Astrocyte of the cerebellum (primary cell): ENCODE measurements at regions not wholly inside any gene's neighbourhood (a gene's known extent, or its start where the extent isn't known, plus 50 kb on each side); places are given as distances from the start of the nearest gene placed in this dataset.
"Not testable (repeated sequence)": the region's sequence is repeated elsewhere in the genome, so short reads cannot be mapped to it uniquely, and the experiment has no call there.

Source experiments
- DNase-seq: peaks from one replicate; pipeline ENCODE4 v3.0.0-alpha.2; 2011; ENCODE audit warnings: low read depth
- H3K4me3 ChIP-seq: 2 replicates; pipeline ENCODE4 v1.5.1; 2011; ENCODE audit warnings: mild to moderate bottlenecking, low read depth, low read length, moderate library complexity
- in situ Hi-C: cut with HindIII; loops from 2 replicates; pipeline ENCODE4 v1.10.0; 2017; ENCODE audit warnings: low sequenced_read_pairs
- TF ChIP-seq, protein P1 (sequence below): IDR thresholded peaks from 2 replicates; pipeline ENCODE4 v1.5.1; 2012; ENCODE audit warnings: low read length, low read depth, moderate library complexity, mild to moderate bottlenecking; ENCODE audit errors: missing control alignments

DNA sequence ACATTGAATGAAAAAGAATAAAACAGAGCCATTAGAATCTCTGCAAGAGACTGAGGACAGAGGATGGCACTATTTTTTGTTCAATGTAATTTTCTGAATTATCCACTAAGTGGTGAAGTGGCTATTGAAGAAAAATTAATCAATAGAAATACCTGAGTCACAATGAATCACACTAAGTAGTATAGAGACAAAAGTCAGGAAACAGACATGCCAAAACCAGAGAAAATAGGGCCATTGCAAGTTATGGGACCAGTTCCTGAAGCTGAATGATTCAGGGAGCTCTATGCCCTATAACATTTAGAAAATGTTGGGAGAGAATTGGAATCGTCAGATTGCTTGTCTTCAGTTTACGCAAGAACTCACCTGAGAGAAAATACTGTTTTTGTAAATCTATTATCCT lies 1103.2 kb upstream of the ALCAM start:
- TF ChIP-seq, protein P1, sequence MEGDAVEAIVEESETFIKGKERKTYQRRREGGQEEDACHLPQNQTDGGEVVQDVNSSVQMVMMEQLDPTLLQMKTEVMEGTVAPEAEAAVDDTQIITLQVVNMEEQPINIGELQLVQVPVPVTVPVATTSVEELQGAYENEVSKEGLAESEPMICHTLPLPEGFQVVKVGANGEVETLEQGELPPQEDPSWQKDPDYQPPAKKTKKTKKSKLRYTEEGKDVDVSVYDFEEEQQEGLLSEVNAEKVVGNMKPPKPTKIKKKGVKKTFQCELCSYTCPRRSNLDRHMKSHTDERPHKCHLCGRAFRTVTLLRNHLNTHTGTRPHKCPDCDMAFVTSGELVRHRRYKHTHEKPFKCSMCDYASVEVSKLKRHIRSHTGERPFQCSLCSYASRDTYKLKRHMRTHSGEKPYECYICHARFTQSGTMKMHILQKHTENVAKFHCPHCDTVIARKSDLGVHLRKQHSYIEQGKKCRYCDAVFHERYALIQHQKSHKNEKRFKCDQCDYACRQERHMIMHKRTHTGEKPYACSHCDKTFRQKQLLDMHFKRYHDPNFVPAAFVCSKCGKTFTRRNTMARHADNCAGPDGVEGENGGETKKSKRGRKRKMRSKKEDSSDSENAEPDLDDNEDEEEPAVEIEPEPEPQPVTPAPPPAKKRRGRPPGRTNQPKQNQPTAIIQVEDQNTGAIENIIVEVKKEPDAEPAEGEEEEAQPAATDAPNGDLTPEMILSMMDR = no peak
- no peak overlapping the region for H3K4me3 ChIP-seq
- no peak for DNase-seq
- in situ Hi-C loops = no loop called here

DNA sequence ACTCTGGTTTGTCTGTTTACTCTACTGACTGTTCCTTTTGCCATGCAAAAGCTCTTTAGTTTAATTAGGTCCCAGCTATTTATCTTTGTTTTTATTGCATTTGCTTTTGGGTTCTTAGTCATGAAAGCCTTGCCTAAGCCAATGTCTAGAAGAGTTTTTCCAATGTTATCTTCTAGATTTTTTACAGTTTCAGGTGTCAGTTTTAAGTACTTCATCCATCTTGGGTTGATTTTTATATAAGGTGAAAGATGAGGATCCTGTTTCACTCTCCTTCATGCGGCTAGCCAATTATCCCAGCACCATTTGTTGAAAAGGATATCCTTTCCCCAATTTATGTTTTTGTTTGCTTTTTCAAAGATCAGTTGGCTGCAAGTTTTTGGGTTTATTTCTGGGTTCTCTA lies 1100.5 kb upstream of the ALCAM start:
- H3K4me3 ChIP-seq, DNase-seq, in situ Hi-C loops: not testable (repeated sequence)

DNA sequence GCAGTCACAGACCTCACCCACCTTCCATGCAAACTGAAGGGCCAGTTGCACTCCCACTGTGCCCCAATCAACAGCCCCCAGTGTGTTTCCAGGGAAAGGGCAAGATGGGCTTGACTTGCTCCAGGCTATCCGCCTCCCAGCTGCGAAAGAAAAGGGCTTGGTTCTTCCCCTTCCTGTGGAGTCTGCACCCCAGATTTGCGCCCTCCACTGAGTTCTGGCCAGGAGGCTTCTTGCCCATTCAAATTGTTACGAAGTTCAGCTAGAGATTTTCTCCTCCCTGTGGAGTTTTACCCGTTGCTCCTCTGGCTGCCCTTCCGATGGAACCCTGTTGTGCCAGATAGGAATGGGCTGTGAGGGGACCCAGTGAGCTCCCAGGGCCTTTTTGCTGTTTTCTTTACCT lies 1096.9 kb upstream of the ALCAM start:
- DNase-seq = no peak
- H3K4me3 ChIP-seq = no peak overlapping the region
- TF ChIP-seq, protein P1 = no peak
- in situ Hi-C loops = no loop called here

DNA sequence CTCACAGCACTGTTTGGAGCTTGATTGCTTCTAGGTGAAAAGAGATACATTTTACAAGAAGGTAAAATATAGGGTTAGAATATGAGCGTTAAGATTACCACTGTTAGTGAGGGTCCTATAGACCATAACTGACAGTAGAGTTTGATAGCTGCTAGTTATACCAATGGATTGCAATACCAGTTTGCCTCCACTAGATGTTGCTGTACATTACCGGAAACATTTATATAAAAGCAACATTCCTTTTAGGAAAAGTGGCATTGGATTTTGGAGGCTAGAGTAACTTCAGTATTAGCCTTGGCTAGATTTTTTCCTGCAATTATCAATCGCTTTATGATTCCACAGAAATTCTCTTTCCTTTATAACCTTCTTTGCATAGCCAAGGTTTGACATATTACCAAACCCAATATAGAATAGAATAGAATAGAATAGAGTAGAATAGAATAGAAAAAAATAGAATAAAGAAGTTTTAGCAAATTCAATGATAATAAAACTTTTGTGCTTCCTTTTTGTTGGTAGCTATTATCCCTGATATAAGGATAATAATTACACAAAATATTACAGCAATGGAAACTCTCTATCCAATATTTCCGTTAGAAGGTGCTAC lies 1093.6 kb upstream of the ALCAM start:
- in situ Hi-C loops = no loop called here
- peak; percentile 24 for DNase-seq
- TF ChIP-seq, protein P1 = peak; percentile 64
- no peak overlapping the region for H3K4me3 ChIP-seq

DNA sequence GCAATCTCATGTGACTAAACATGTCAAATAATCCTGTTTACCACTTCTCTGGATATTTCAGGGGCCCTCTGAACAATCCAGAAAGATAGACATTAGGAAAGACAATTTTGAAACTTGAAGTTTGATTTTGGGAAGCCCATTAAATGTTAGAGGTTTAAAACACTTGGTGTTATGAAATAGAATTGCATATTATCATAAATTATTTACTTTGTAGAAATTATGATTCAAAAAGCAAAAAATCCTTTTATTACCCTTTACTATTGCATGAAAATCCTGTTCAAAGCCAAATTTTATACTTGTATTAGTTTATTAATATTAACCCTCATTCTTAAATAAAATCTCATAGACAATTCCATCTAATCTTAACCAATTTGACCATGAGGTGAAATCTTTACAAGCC lies 1091.5 kb upstream of the ALCAM start:
- DNase-seq = no peak
- TF ChIP-seq, protein P1 = no peak
- H3K4me3 ChIP-seq = no peak overlapping the region
- in situ Hi-C loops = no loop called here

DNA sequence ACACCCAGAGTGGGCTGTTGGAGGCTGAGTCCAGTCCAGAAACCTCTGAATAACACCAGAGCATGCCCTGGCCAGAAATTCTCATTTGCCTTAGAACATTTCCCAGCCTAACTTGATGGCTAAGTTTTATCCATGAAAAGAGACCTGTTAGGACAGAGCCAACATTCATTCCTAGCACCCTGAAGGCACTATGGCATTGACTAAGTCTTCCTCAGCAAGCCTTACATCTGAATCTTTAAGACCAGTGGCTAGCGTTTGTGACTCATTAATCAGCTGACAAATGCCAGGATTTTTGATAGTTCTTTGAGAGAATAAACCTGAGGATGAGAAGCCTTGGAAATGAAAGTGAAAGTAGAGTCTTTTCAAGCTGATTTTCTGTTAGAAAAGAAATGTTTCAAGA lies 1087.1 kb upstream of the ALCAM start:
- in situ Hi-C loops = no loop called here
- peak; percentile 22 for DNase-seq
- TF ChIP-seq, protein P1 = no peak
- no peak overlapping the region for H3K4me3 ChIP-seq

DNA sequence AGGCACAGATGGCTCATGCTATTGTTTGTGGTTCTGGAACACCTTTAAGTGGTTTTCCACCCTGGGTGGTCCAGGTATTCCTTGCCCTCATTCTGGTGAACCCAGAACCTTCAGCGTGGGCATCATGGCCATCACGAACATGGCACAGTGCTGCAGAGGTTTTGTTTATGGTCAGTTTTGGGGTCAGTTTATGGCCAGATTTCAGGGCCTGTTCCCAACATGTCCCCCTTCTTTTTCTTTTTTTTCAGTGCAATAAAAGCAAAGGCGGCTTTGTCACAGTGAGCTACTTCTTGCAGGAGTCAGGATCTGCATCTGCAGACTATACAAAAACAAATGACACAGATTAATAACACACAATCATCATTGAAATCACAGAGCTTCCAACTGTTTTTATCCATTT lies 1085.0 kb upstream of the ALCAM start:
- DNase-seq = no peak
- TF ChIP-seq, protein P1 = no peak
- in situ Hi-C loops = no loop called here
- no peak overlapping the region for H3K4me3 ChIP-seq
